Common myeloid progenitor, CD34-positive (primary cell): ENCODE measurements at regions not wholly inside any gene's neighbourhood (a gene's known extent, or its start where the extent isn't known, plus 50 kb on each side); places are given as distances from the start of the nearest gene placed in this dataset.
A peak's percentile ranks its signal among the peaks of the same experiment; 100 is the strongest.

ENCODE experiments used
- CTCF ChIA-PET: fragments of 350-600 bp; sonication (Branson Sonifier 250); formaldehyde crosslinking; loops from one replicate; lab custom pipeline; 2021; ENCODE audit warnings: antibody characterized with exemption; lab: Charles Lee
- POLR2A ChIA-PET: fragments of 350-600 bp; sonication (Branson Sonifier 250); formaldehyde crosslinking; loops from one replicate; lab custom pipeline; 2021; ENCODE audit warnings: antibody characterized with exemption; lab: Charles Lee
- DNase-seq, 3 donors: peaks; one replicate each; pipeline versions ENCODE4 v3.0.0 to v3.0.0-alpha.2; 2013
- H3K27ac ChIP-seq, 2 experiments: 1 replicate in 1 of 2; 2 replicates in 1 of 2; pipeline ENCODE4 v1.7.0; 2013; ENCODE audit warnings: inconsistent platforms in 2 of 2, low read length in 2 of 2, mild to moderate bottlenecking in 2 of 2, low read depth in 1 of 2, moderate library complexity in 1 of 2; ENCODE audit not compliant: severe bottlenecking in 2 of 2, insufficient read depth in 1 of 2, poor library complexity in 1 of 2
- H3K27me3 ChIP-seq, 5 experiments: replicated peaks in 2 of 5; 1 replicate in 3 of 5; 2 replicates in 2 of 5; pipeline versions ENCODE4 v1.6.1 to v1.7.0; 2013; ENCODE audit warnings: low read length in 4 of 5, mild to moderate bottlenecking in 2 of 5, moderate library complexity in 2 of 5, inconsistent platforms in 1 of 5; ENCODE audit not compliant: insufficient read depth in 5 of 5, control insufficient read depth in 4 of 5
- H3K36me3 ChIP-seq, 4 experiments: 1 replicate in 2 of 4; 2 replicates in 2 of 4; pipeline versions ENCODE4 v1.6.1 to v1.7.0; 2013; ENCODE audit warnings: low read length in 3 of 4, control low read depth in 1 of 4, mild to moderate bottlenecking in 1 of 4; ENCODE audit not compliant: control insufficient read depth in 4 of 4, insufficient read depth in 4 of 4
- H3K4me1 ChIP-seq, 4 experiments: 1 replicate in 3 of 4; 2 replicates in 1 of 4; pipeline versions ENCODE4 v1.6.1 to v1.7.1; 2013; ENCODE audit warnings: low read length in 3 of 4, mild to moderate bottlenecking in 3 of 4, control low read depth in 1 of 4, inconsistent platforms in 1 of 4, moderate library complexity in 1 of 4; ENCODE audit not compliant: control insufficient read depth in 4 of 4, insufficient read depth in 4 of 4; ENCODE audit errors: control extremely low read depth in 1 of 4
- H3K4me3 ChIP-seq, 7 experiments: 1 replicate in 4 of 7; 2 replicates in 3 of 7; pipeline versions ENCODE4 v1.5.1 to v1.7.0; 2013; ENCODE audit warnings: mild to moderate bottlenecking in 7 of 7, low read length in 6 of 7, moderate library complexity in 6 of 7, inconsistent platforms in 2 of 7, low read depth in 2 of 7, control low read depth in 1 of 7; ENCODE audit not compliant: insufficient read depth in 4 of 7, control insufficient read depth in 1 of 7; ENCODE audit errors: extremely low read depth in 1 of 7
- H3K9me3 ChIP-seq, 5 experiments: 1 replicate in 4 of 5; 2 replicates in 1 of 5; pipeline versions ENCODE4 v1.6.1 to v1.7.1; 2013; ENCODE audit warnings: low read length in 4 of 5, mild to moderate bottlenecking in 2 of 5, inconsistent platforms in 1 of 5, low read depth in 1 of 5, moderate library complexity in 1 of 5; ENCODE audit not compliant: control insufficient read depth in 4 of 5, insufficient read depth in 2 of 5; ENCODE audit errors: control extremely low read depth in 1 of 5
- WGBS: methylation state at CpG from one replicate; pipeline ENCODE4 v1.1.5; 2013; ENCODE audit not compliant: insufficient coverage; 5-methylcytosine and 5-hydroxymethylcytosine counted together

DNA sequence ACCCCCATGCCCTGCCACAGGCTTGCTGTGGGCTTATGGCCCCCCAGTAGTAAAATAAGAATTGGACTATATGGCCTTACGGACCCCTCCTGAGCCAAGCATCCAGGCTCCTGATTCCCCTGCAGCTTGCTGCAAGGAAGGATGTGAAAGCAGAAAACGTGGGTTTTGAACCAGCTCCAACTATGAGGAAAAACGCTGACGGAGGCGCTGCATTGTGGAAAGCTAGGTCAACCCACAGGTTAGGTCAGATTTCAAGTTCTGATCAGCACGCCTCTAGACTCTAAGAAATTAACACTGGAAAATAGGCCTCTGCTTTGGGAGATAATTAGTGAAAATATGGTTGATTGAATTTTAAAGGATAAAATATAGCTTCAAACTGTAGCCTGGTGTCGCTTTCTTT is 195.4 kb upstream of the HES1 start:
- H3K4me1 ChIP-seq: no peaks in the 10 kb centered on the region
- no peak for DNase-seq
- no peak overlapping the region for H3K27ac ChIP-seq
- peaks cover 0 to 6% (median 2%) of the 10 kb centered on the region in 5 experiments for H3K27me3 ChIP-seq
- ChIA-PET POLR2A (no interaction called here), CTCF (no interaction called here)
- H3K4me3 ChIP-seq: no peak overlapping the region
- H3K9me3 ChIP-seq: no peaks in the 10 kb centered on the region
- 84% methylated on average over 7 of the region's 7 CpGs for WGBS
- H3K36me3 ChIP-seq: no peaks in the 10 kb centered on the region

DNA sequence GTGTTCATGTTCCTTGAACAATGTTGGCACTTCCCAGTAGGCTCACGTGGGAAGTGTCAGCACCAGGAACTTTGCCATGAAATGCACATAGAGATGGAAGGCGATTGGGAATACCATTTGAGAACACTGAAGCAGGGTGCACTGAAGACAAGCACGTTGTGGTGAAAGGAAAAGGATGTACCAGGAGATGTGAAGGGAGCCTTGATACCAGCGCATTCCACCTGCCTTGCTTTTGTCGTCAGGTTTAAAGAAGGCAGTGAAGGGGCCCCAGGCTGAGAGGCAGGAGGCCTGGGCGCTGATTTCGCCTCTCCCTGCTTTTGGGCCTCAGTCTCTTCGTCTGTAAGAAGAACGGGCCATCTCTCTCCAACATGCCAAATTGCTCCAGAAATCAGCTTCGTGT is 194.5 kb upstream of the HES1 start:
- POLR2A ChIA-PET: no interaction called here
- no peak overlapping the region for H3K4me3 ChIP-seq
- H3K4me1 ChIP-seq: no peaks in the 10 kb centered on the region
- peaks cover 0 to 7% (median 2%) of the 10 kb centered on the region in 5 experiments for H3K27me3 ChIP-seq
- 93% methylated on average over 10 of the region's 10 CpGs for WGBS
- no peaks in the 10 kb centered on the region for H3K9me3 ChIP-seq
- H3K36me3 ChIP-seq: no peaks in the 10 kb centered on the region
- H3K27ac ChIP-seq: no peak overlapping the region
- CTCF ChIA-PET: no interaction called here
- no peak for DNase-seq

DNA sequence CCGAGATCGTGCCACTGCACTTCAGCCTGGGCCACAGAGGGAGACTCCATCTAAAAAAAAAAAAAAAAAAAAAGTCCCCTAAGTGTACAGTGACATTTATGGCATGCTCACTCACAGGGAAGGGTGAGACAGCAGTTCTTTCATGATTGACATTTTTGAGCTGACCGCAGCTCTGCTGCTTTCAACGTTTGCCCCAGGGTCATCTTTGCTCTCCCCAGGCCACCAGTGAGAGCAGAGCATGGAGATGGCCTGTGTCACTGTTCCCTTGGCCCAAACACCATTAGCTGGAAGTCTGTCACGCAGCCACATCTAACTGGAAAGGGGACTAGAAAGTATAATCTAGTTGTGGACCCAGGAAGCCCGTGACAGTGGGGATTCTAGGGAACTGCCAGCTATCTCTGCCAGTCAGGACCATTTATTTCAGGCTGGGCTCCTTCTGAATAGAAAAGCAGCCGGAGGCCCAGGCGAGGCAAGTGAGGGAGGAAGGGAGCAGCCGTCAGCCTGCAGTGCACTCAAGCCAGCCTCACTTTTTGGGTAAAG is 193.4 kb upstream of the HES1 start:
- Histone ChIP-seq H3K4me3 (no peak overlapping the region), H3K36me3 (no peaks in the 10 kb centered on the region), H3K27me3 (peaks cover 0 to 7% (median 5%) of the 10 kb centered on the region in 5 experiments), H3K4me1 (no peaks in the 10 kb centered on the region), H3K9me3 (no peaks in the 10 kb centered on the region), H3K27ac (peak overlapping the region in 1 of 2 experiments; percentile 20)
- WGBS: 85% methylated on average over 6 of the region's 9 CpGs
- ChIA-PET POLR2A (no interaction called here), CTCF (interaction anchor here (0.8 to 1.1 kb wide), 2 partner anchors 9 to 17 kb away, joined by 3 read pairs; no protein-coding TSS in a partner anchor)
- DNase-seq: no peak

DNA sequence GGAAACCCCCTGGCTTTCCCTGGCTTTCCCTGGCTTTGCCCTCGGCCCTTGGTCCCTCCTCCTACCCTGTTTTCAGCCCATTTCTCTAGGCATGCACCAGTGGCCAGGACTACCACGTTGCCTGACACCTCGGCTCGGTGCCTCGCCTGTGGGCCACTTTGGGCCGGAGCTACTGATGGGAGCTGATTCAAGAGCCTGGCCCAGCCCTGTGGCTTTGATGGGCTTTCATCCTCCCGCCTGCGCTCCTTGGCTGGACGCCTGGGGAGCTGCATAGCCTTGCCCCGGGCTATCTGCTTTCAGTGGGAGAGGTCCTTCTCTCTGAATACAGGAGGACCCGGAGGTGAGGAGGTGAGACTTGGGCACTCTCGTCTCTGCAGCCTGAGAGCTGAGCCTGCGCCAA is 192.7 kb upstream of the HES1 start:
- Histone ChIP-seq H3K9me3 (no peaks in the 10 kb centered on the region), H3K4me1 (peaks cover 0 to 3% (median 0%) of the 10 kb centered on the region in 4 experiments), H3K27ac (peak overlapping the region in 1 of 2 experiments; percentile 20), H3K27me3 (peaks cover 0 to 7% (median 5%) of the 10 kb centered on the region in 5 experiments), H3K4me3 (no peak overlapping the region), H3K36me3 (no peaks in the 10 kb centered on the region)
- no peak for DNase-seq
- ChIA-PET POLR2A (no interaction called here), CTCF (interaction anchor here (1.1 kb wide), 1 partner anchor 8 kb away, joined by 3 read pairs; no protein-coding TSS in a partner anchor)
- 100% methylated on average over 8 of the region's 13 CpGs for WGBS

DNA sequence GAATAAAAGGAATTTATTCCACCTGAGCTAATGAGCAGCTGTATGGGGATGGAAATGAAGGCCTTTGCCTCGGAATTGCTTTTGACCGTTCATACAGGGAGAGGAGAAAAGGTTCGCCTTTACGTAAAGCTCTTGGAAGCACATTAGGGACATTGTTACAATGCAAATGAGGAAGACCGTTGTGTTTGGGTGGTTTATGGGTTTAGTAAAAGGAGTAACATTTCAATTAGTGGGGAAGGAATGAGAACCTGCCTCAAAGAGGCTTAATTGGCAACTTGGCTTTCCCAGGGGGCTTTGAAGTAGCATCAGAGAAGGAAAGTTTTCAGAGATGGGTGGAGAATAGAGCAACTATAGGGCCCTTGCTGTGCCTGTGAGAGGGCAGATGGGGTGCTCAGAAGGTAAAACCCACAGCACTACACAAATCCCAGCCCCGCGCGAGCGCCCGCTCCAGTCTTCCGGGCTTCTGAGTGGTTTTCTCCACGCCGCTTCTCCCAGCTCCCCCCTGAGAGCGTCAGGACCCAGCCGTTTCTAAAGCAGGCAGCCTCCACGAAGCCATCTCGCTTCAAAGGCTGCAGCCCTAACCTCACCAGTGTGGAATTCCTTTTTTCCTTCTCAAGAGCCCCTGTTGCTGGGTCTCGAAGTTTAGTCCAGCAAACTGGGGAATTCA is 192.0 kb upstream of the HES1 start:
- POLR2A ChIA-PET: no interaction called here
- H3K36me3 ChIP-seq: no peaks in the 10 kb centered on the region
- no peak overlapping the region for H3K27ac ChIP-seq
- H3K27me3 ChIP-seq: peaks cover 0 to 7% (median 5%) of the 10 kb centered on the region in 5 experiments
- H3K4me1 ChIP-seq: peaks cover 0 to 10% (median 3%) of the 10 kb centered on the region in 4 experiments
- no peaks in the 10 kb centered on the region for H3K9me3 ChIP-seq
- CTCF ChIA-PET: no interaction called here
- DNase-seq: no peak
- WGBS: 95% methylated on average over 15 of the region's 18 CpGs
- H3K4me3 ChIP-seq: no peak overlapping the region

DNA sequence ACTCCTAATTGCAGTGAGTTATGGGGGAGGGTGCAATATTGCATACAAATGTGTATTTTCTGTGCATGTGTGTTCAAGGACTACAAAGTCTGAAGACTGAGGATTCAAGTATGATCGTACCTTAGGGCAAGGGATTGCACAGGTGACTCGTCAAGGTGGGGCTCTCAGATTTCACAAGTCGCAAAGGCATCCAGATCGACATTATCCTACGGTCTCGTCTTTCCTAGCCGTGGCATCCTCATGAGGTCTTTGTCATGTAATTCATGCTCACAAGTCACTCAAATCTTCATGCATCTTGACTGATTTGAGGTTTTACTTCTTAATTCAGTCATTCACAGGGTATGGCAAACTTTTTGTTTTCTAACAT is 191.4 kb upstream of the HES1 start:
- CTCF ChIA-PET: no interaction called here
- Histone ChIP-seq H3K4me1 (peaks cover 0 to 10% (median 3%) of the 10 kb centered on the region in 4 experiments), H3K36me3 (no peaks in the 10 kb centered on the region), H3K27ac (no peak overlapping the region), H3K4me3 (no peak overlapping the region), H3K27me3 (peaks cover 0 to 7% (median 5%) of the 10 kb centered on the region in 5 experiments), H3K9me3 (no peaks in the 10 kb centered on the region)
- POLR2A ChIA-PET: no interaction called here
- 88% methylated on average over 7 of the region's 7 CpGs for WGBS
- DNase-seq: no peak

DNA sequence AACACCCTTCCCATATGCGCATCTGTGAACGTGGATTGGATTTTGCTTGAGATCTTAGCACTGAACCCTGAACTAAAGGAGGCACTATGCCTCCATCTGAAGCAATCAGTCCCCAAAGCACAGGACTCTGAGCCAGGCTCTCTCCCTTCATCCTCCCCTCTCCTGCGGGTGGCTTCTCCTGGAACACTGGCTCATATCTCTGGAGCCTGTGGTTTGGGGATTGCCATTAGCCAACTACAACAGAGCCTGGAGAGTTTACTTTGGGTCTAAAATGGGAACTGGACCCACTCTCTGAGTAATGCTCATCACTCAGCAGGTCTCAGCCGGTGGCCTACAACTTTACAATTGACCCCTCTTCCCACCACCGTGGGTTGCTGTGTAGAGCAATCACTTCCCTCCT is 190.8 kb upstream of the HES1 start:
- 95% methylated on average over 5 of the region's 5 CpGs for WGBS
- POLR2A ChIA-PET: no interaction called here
- Histone ChIP-seq H3K27ac (no peak overlapping the region), H3K36me3 (no peaks in the 10 kb centered on the region), H3K27me3 (peaks cover 0 to 7% (median 5%) of the 10 kb centered on the region in 5 experiments), H3K4me3 (no peak overlapping the region), H3K4me1 (peaks cover 0 to 10% (median 3%) of the 10 kb centered on the region in 4 experiments), H3K9me3 (no peaks in the 10 kb centered on the region)
- DNase-seq: no peak
- CTCF ChIA-PET: no interaction called here
